Parathyroid adenoma (tissue), 2 donors: ENCODE measurements at regions not wholly inside any gene's neighbourhood (a gene's known extent, or its start where the extent isn't known, plus 50 kb on each side); places are given as distances from the start of the nearest gene placed in this dataset.
"Not testable (repeated sequence)": the region's sequence is repeated elsewhere in the genome, so short reads cannot be mapped to it uniquely, and the experiment has no call there.

Experiments used
- H2AFZ ChIP-seq: fragments of 300-600 bp; sonication (generic); one replicate; pipeline ENCODE4 v1.7.0; 2017; ENCODE audit warnings: antibody characterized with exemption, mild to moderate bottlenecking
- H3K27ac ChIP-seq: fragments of 300-600 bp; sonication (generic); one replicate; pipeline ENCODE4 v1.7.0; 2017
- H3K27me3 ChIP-seq: fragments of 300-600 bp; sonication (generic); one replicate; pipeline ENCODE4 v1.7.0; 2017; ENCODE audit warnings: low read length; ENCODE audit not compliant: control insufficient read depth, insufficient read depth
- H3K36me3 ChIP-seq: fragments of 300-600 bp; sonication (generic); one replicate; pipeline ENCODE4 v1.7.0; 2017; ENCODE audit warnings: low read length; ENCODE audit not compliant: control insufficient read depth, insufficient read depth
- H3K4me1 ChIP-seq: fragments of 300-600 bp; sonication (generic); one replicate; pipeline ENCODE4 v1.7.0; 2017; ENCODE audit warnings: control low read depth
- H3K4me2 ChIP-seq: fragments of 300-600 bp; sonication (generic); one replicate; pipeline ENCODE4 v1.7.0; 2017; ENCODE audit warnings: low read length
- H3K4me3 ChIP-seq: fragments of 300-600 bp; sonication (generic); one replicate; pipeline ENCODE4 v1.7.0; 2017; ENCODE audit warnings: low read depth, low read length
- H3K79me2 ChIP-seq: fragments of 300-600 bp; sonication (generic); one replicate; pipeline ENCODE4 v1.7.0; 2017; ENCODE audit warnings: control low read depth
- H3K9ac ChIP-seq: fragments of 300-600 bp; sonication (generic); one replicate; pipeline ENCODE4 v1.7.0; 2017; ENCODE audit warnings: mild to moderate bottlenecking
- H3K9me3 ChIP-seq: fragments of 300-600 bp; sonication (generic); one replicate; pipeline ENCODE4 v1.7.0; 2017; ENCODE audit warnings: low read length; ENCODE audit not compliant: control insufficient read depth
- CTCF ChIP-seq: fragments of 300-600 bp; sonication (generic); IDR thresholded peaks from one replicate; pipeline ENCODE4 v1.7.0; 2017; ENCODE audit warnings: antibody characterized with exemption, mild to moderate bottlenecking
- donor health status: primary hyperparathyroidism.

GRCh38 chr5:56632939-56633338 is 182.4 kb upstream of the MAP3K1 start:
- H3K36me3 ChIP-seq = no peaks in the 10 kb centered on the region
- no peaks in the 10 kb centered on the region for H3K27me3 ChIP-seq
- no peaks in the 10 kb centered on the region for H3K9me3 ChIP-seq
- no peak overlapping the region for H3K27ac ChIP-seq
- no peak overlapping the region for H3K4me3 ChIP-seq
- TF ChIP-seq CTCF = no peak
- H3K9ac ChIP-seq = no peak overlapping the region
- H3K4me1 ChIP-seq = no peaks in the 10 kb centered on the region
- no peak overlapping the region for H2AFZ ChIP-seq
- H3K4me2 ChIP-seq = no peak overlapping the region
- H3K79me2 ChIP-seq = no peaks in the 10 kb centered on the region

GRCh38 chr5:56632199-56632598 is 183.2 kb upstream of the MAP3K1 start:
- H2AFZ ChIP-seq = no peak overlapping the region
- no peak overlapping the region for H3K27ac ChIP-seq
- no peaks in the 10 kb centered on the region for H3K36me3 ChIP-seq
- H3K9ac ChIP-seq = no peak overlapping the region
- no peaks in the 10 kb centered on the region for H3K9me3 ChIP-seq
- no peaks in the 10 kb centered on the region for H3K27me3 ChIP-seq
- H3K4me1 ChIP-seq = no peaks in the 10 kb centered on the region
- no peak overlapping the region for H3K4me2 ChIP-seq
- no peaks in the 10 kb centered on the region for H3K79me2 ChIP-seq
- TF ChIP-seq CTCF = no peak
- H3K4me3 ChIP-seq = no peak overlapping the region

- no peak overlapping the region for H2AFZ ChIP-seq
- H3K27ac ChIP-seq = no peak overlapping the region
- no peak overlapping the region for H3K4me3 ChIP-seq
- H3K36me3 ChIP-seq = no peaks in the 10 kb centered on the region
- no peaks in the 10 kb centered on the region for H3K4me1 ChIP-seq
- no peaks in the 10 kb centered on the region for H3K27me3 ChIP-seq
- H3K4me2 ChIP-seq = no peak overlapping the region
- no peak for TF ChIP-seq CTCF
- H3K79me2 ChIP-seq = no peaks in the 10 kb centered on the region
- no peak overlapping the region for H3K9ac ChIP-seq
- no peaks in the 10 kb centered on the region for H3K9me3 ChIP-seq
Measured at GRCh38 chr5:56631719-56632118, 183.6 kb upstream of the MAP3K1 start.

- H3K27me3 ChIP-seq, H3K4me3 ChIP-seq, H3K36me3 ChIP-seq, H3K4me1 ChIP-seq, H3K79me2 ChIP-seq, H3K9ac ChIP-seq, H3K9me3 ChIP-seq, H3K27ac ChIP-seq, H2AFZ ChIP-seq, H3K4me2 ChIP-seq: not testable (repeated sequence)
Measured at GRCh38 chr5:56628616-56629015, 186.7 kb upstream of the MAP3K1 start.

DNA sequence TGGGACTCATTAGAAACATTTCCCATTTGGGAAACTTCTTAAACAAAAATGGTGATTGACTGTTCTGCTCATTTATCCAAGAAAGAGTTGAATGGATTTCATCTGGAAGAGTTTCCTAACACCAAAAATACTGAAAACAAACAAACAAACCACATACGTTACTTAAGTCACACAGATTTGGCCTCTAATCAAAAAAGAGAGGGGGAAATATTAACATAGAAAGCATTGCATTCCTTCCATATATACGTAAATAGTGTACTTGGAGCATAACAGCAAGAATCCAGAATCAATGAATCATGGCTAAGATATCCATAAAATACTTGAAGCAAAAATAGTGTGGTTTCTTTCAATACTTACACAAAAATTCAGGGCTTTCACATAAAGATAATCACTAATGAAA is 189.8 kb upstream of the MAP3K1 start:
- H3K79me2 ChIP-seq = no peaks in the 10 kb centered on the region
- no peaks in the 10 kb centered on the region for H3K36me3 ChIP-seq
- H2AFZ ChIP-seq = no peak overlapping the region
- no peaks in the 10 kb centered on the region for H3K27me3 ChIP-seq
- no peak overlapping the region for H3K4me2 ChIP-seq
- TF ChIP-seq CTCF = no peak
- no peak overlapping the region for H3K27ac ChIP-seq
- no peak overlapping the region for H3K4me3 ChIP-seq
- no peaks in the 10 kb centered on the region for H3K4me1 ChIP-seq
- H3K9me3 ChIP-seq = no peaks in the 10 kb centered on the region
- H3K9ac ChIP-seq = no peak overlapping the region
